KMS-11 (cell line): ENCODE measurements at regions not wholly inside any gene's neighbourhood (a gene's known extent, or its start where the extent isn't known, plus 50 kb on each side); places are given as distances from the start of the nearest gene placed in this dataset.

ENCODE experiments used
- H2AFZ ChIP-seq: fragments of 200-600 bp; sonication (generic); 2 replicates; pipeline ENCODE4 v1.6.1; 2016; ENCODE audit warnings: antibody characterized with exemption, mixed run types, low read depth
- H3K27ac ChIP-seq: fragments of 200-600 bp; sonication (generic); 2 replicates; pipeline ENCODE4 v1.6.1; 2016; ENCODE audit warnings: mild to moderate bottlenecking, mixed run types
- H3K27me3 ChIP-seq: fragments of 200-600 bp; sonication (generic); 2 replicates; pipeline ENCODE4 v1.6.1; 2017; ENCODE audit warnings: mild to moderate bottlenecking, low read depth, mixed run types, moderate library complexity; ENCODE audit not compliant: insufficient read depth
- H3K36me3 ChIP-seq: fragments of 200-600 bp; sonication (generic); 2 replicates; pipeline ENCODE4 v1.6.1; 2017; ENCODE audit warnings: mild to moderate bottlenecking, mixed run types; ENCODE audit not compliant: insufficient read depth
- H3K4me1 ChIP-seq: fragments of 200-600 bp; sonication (generic); 2 replicates; pipeline ENCODE4 v1.6.1; 2016; ENCODE audit warnings: mild to moderate bottlenecking, low read depth, mixed run types; ENCODE audit not compliant: poor library complexity, severe bottlenecking
- H3K4me2 ChIP-seq: fragments of 200-600 bp; sonication (generic); 2 replicates; pipeline ENCODE4 v1.7.0; 2016; ENCODE audit warnings: mild to moderate bottlenecking, mixed run types
- H3K4me3 ChIP-seq: fragments of 200-600 bp; sonication (generic); IDR thresholded peaks from 2 replicates; pipeline ENCODE4 v1.6.1; 2017; ENCODE audit warnings: low read depth, low read length, mixed read lengths; ENCODE audit not compliant: insufficient read depth
- H3K79me2 ChIP-seq: fragments of 200-600 bp; sonication (generic); 2 replicates; pipeline ENCODE4 v1.6.1; 2016; ENCODE audit warnings: low read depth, mixed run types; ENCODE audit not compliant: insufficient read depth
- H3K9ac ChIP-seq: fragments of 200-600 bp; sonication (generic); 2 replicates; pipeline ENCODE4 v1.6.1; 2016; ENCODE audit warnings: mild to moderate bottlenecking, mixed run types
- H4K20me1 ChIP-seq: fragments of 200-600 bp; sonication (generic); 2 replicates; pipeline ENCODE4 v1.6.1; 2016; ENCODE audit warnings: mild to moderate bottlenecking, mixed run types; ENCODE audit not compliant: insufficient read depth
- TF ChIP-seq, protein P1 (sequence below): fragments of 200-600 bp; sonication (generic); conservative IDR thresholded peaks from 2 replicates; pipeline ENCODE4 v1.6.1; 2017; ENCODE audit warnings: low read depth, mild to moderate bottlenecking, antibody characterized with exemption, low read length, moderate library complexity, mixed read lengths

DNA sequence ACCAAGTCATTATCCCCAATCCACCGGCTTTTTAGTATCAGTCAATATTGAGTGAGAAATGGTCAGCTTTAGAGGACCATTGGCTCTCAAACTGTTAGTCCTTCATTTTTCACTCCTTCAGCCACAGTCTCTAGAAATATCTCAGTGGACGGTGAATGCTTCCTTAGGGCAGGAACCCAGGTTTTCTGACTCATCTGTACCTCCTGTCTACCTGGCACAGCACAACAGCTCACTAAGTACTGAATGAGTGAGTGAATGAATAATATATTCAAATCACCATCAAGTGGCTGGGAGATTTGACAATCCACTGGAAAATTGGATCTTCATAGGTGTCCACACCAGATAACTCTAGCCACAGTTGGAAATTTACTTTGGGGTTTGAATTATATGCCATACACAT is 609.5 kb upstream of the CLINT1 start:
- Histone ChIP-seq H3K27ac (no peak overlapping the region), H3K9ac (no peak overlapping the region), H3K4me2 (no peak overlapping the region), H4K20me1 (no peaks in the 10 kb centered on the region), H3K4me3 (no peak overlapping the region), H2AFZ (no peak overlapping the region), H3K27me3 (no peaks in the 10 kb centered on the region), H3K79me2 (no peaks in the 10 kb centered on the region), H3K4me1 (no peaks in the 10 kb centered on the region), H3K36me3 (no peaks in the 10 kb centered on the region)
- TF ChIP-seq, protein P1, sequence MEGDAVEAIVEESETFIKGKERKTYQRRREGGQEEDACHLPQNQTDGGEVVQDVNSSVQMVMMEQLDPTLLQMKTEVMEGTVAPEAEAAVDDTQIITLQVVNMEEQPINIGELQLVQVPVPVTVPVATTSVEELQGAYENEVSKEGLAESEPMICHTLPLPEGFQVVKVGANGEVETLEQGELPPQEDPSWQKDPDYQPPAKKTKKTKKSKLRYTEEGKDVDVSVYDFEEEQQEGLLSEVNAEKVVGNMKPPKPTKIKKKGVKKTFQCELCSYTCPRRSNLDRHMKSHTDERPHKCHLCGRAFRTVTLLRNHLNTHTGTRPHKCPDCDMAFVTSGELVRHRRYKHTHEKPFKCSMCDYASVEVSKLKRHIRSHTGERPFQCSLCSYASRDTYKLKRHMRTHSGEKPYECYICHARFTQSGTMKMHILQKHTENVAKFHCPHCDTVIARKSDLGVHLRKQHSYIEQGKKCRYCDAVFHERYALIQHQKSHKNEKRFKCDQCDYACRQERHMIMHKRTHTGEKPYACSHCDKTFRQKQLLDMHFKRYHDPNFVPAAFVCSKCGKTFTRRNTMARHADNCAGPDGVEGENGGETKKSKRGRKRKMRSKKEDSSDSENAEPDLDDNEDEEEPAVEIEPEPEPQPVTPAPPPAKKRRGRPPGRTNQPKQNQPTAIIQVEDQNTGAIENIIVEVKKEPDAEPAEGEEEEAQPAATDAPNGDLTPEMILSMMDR, result no peak

DNA sequence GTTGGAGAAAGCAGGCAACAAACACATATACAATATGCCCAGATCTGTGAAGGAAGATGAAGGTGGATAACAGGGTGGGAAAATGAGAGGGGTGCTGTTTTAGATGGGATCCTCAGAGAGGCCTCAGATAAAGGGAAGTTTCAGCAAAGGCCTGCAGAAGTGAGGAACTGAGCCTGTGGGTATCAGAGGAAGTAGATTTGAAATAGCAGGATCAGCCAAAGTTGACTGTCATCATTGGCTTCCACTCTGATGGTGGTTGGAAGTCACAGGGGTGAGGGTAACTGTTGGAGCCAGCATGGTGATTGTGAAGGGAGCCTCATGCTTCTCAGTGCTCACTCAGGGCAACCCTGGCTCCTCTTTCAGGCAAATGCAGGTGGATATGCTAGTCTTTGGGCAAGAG is 607.2 kb upstream of the CLINT1 start:
- Histone ChIP-seq H3K36me3 (no peaks in the 10 kb centered on the region), H3K9ac (no peak overlapping the region), H2AFZ (no peak overlapping the region), H3K27me3 (no peaks in the 10 kb centered on the region), H3K79me2 (no peaks in the 10 kb centered on the region), H3K4me2 (no peak overlapping the region), H3K4me3 (no peak overlapping the region), H3K4me1 (no peaks in the 10 kb centered on the region), H4K20me1 (no peaks in the 10 kb centered on the region), H3K27ac (no peak overlapping the region)
- TF ChIP-seq, protein P1, result no peak

DNA sequence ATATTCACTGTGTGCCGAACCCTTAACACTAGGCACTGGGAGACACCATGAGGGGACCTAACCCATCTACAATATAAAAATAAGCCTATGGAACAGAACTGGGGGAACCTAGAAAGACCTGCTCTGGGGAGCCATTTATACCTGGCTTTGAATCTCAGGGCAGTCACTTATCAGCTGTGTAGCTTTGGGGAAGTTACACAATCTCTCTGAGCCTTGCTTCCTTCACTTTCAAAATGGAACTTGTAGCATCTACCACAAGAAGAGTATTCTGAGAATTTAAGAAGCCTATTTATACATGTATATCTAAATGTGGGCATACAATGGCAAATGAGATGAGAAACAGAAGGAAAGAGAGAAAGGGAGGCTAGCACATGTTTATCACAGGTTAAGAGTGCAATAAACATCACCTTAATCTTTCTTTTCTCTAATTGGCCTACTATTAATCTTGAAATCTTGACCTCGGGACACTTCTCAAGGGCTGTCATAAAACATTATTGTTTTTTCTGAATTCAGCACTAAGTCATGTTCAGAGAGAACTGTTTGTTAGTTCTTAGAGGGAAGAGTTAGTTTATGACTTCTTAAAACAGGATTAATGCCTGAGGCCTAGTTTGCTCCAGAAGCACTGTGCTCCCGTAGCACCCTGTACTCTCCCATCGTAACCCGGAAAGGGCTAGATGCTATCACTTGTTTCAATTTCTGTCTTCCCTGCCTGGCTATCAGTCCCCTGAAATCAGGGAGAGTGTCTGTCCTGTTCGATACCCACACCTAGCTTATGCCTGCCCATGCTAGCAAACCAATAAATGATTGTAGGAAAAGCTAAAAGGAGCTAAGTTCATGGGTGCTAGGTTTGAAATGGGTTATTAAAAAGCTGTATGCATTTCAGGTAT is 606.4 kb upstream of the CLINT1 start:
- Histone ChIP-seq H3K27me3 (no peaks in the 10 kb centered on the region), H3K9ac (no peak overlapping the region), H4K20me1 (no peaks in the 10 kb centered on the region), H3K4me1 (no peaks in the 10 kb centered on the region), H3K79me2 (no peaks in the 10 kb centered on the region), H3K27ac (no peak overlapping the region), H3K4me3 (no peak overlapping the region), H3K36me3 (no peaks in the 10 kb centered on the region), H3K4me2 (no peak overlapping the region), H2AFZ (no peak overlapping the region)
- TF ChIP-seq, protein P1, result no peak

DNA sequence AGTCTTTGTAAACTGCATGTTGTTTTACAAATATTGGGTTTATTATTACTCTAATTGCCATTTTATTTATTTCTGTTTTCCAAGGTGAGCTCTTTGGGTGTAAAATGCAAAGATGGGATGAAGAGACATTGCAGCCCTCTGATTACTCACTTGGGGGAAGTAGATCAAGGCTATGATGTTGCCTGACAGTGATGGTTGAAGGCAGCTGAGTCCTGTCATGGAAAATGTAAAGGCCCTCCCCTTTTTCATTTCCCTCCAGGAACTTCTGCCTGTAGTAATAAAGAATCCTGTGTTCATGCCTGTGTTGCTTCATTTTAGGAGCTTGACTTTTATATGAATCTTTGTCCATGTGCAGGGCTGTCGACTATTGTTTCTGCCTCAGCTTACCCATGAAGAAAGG is 605.4 kb upstream of the CLINT1 start:
- no peaks in the 10 kb centered on the region for H4K20me1 ChIP-seq
- TF ChIP-seq, protein P1, result no peak
- H3K79me2 ChIP-seq, result no peaks in the 10 kb centered on the region
- H2AFZ ChIP-seq, result no peak overlapping the region
- no peaks in the 10 kb centered on the region for H3K36me3 ChIP-seq
- H3K27me3 ChIP-seq, result no peaks in the 10 kb centered on the region
- no peak overlapping the region for H3K9ac ChIP-seq
- H3K4me2 ChIP-seq, result no peak overlapping the region
- H3K4me1 ChIP-seq, result no peaks in the 10 kb centered on the region
- no peak overlapping the region for H3K27ac ChIP-seq
- no peak overlapping the region for H3K4me3 ChIP-seq
